Transverse colon (tissue), 3 donors: ENCODE measurements at regions not wholly inside any gene's neighbourhood (a gene's known extent, or its start where the extent isn't known, plus 50 kb on each side); places are given as distances from the start of the nearest gene placed in this dataset.

ENCODE experiments used
- EP300 ChIP-seq: sonication (generic); formaldehyde crosslinking; IDR thresholded peaks from one replicate; pipeline ENCODE4 v1.6.1; 2017; ENCODE audit warnings: antibody characterized with exemption, low read depth
- POLR2A ChIP-seq: fragments of 450-650 bp; IDR thresholded peaks from one replicate; pipeline ENCODE4 v1.6.1; 2016; ENCODE audit warnings: antibody characterized with exemption, mild to moderate bottlenecking, moderate library complexity
- TF ChIP-seq, protein P1 (sequence below), 5 experiments: fragments of 200-600 bp in 3 of 5; fragments of 450-650 bp in 2 of 5; sonication (generic) in 3 of 5; IDR thresholded peaks; 1 replicate in 2 of 5; 2 replicates in 3 of 5; pipeline ENCODE4 v1.5.1; 2016 to 2017; ENCODE audit warnings: antibody characterized with exemption in 5 of 5, inconsistent platforms in 3 of 5, mild to moderate bottlenecking in 2 of 5, moderate library complexity in 1 of 5

GRCh38 chr3:103617961-103618360 lies 1183.1 kb downstream of the ZPLD1 start:
- TF ChIP-seq POLR2A = no peak
- TF ChIP-seq, protein P1, sequence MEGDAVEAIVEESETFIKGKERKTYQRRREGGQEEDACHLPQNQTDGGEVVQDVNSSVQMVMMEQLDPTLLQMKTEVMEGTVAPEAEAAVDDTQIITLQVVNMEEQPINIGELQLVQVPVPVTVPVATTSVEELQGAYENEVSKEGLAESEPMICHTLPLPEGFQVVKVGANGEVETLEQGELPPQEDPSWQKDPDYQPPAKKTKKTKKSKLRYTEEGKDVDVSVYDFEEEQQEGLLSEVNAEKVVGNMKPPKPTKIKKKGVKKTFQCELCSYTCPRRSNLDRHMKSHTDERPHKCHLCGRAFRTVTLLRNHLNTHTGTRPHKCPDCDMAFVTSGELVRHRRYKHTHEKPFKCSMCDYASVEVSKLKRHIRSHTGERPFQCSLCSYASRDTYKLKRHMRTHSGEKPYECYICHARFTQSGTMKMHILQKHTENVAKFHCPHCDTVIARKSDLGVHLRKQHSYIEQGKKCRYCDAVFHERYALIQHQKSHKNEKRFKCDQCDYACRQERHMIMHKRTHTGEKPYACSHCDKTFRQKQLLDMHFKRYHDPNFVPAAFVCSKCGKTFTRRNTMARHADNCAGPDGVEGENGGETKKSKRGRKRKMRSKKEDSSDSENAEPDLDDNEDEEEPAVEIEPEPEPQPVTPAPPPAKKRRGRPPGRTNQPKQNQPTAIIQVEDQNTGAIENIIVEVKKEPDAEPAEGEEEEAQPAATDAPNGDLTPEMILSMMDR (IDR thresholded peaks at IDR 0.05) = no peak
- no peak for TF ChIP-seq EP300
